A172 (cell line): ENCODE measurements at regions not wholly inside any gene's neighbourhood (a gene's known extent, or its start where the extent isn't known, plus 50 kb on each side); places are given as distances from the start of the nearest gene placed in this dataset.
A peak's percentile ranks its signal among the peaks of the same experiment; 100 is the strongest.
"Not testable (repeated sequence)": the region's sequence is repeated elsewhere in the genome, so short reads cannot be mapped to it uniquely, and the experiment has no call there.

Experiments used
- DNase-seq: peaks from one replicate; pipeline ENCODE4 v3.0.0-alpha.2; 2015; ENCODE audit warnings: low spot score

GRCh38 chr5:100694100-100694499 is 158.9 kb downstream of the FAM174A start:
- no peak for DNase-seq

DNA sequence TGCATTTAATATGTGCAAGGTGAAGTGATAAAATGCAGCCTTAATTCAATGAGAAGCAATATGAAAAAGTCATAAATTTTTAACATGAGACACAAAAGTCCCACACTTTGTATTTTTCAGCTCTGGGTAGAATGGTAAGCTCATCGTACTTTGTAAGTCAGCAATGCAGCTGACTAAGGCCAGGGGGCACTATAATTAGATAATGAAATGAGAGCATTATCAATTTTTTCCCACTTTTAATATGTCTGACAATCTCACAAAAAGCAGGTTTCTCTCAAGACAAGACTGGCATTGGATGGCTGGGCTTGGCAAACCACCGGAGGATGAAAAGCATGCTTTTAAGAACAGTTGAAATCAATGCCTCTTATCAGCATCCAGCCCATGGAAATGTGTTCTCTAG is 162.8 kb downstream of the FAM174A start:
- DNase-seq = no peak

GRCh38 chr5:100706776-100707175 is 171.6 kb downstream of the FAM174A start:
- DNase-seq = peak; percentile 30

DNA sequence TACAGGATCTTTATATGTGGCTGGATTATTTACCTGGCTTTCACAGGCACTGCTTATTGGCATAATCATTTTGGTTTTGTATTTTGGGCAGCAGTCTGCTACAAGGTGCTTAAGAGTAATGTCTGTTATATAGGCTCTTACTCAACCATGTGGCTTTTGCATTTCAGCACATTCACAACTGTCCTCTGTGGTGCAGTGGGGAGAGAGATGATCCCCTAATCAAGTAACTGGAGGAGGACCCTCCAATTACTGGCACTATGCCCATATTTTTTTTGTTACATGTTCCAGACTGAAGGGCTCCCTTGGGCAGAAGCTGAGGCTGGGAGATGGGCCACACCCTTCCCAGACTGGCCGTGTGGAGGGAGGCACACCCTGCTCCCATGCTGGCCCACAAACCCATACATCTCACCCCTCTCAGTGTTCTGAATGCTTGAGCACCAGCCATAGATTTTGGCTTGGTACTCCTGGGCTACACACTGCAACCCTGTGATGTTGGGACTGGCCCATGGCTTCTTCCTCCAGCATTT is 173.5 kb downstream of the FAM174A start:
- no peak for DNase-seq

DNA sequence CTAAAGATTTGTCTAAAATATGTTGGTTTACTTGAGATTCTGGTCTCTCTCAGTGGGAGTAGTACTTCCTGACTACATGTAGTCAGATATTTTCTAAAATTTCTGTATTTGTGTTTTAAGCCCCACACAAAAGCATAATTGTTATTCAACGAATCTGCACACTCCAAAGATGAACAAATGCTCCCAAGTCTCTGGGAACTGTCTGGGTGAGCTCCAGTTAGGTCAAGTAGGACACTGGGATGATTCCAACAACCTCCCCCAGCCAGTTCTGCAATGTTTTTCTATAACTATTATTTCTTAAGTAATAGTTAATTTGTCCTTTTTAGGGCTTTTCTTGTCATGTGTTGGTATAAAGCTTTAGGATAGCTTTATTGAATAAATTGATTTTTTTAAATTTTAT is 174.6 kb downstream of the FAM174A start:
- no peak for DNase-seq

DNA sequence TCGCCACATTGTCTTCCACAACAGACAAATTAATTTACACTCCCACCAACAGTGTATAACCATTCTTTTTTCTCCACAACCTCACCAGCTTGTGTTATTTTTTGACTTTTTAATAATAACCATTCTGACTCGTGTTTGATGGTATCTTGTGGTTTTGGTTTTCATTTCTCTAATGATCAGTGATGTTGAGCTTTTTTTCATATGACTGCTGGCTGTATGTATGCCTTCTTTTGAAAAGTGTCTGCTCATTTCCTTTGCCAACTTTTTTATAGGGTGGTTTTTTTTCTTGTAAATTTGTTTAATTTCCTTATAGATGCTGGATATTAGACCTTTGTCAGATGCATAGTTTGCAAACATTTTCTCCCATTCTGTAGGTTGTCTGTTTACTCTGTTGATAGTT is 179.6 kb downstream of the FAM174A start:
- DNase-seq = not testable (repeated sequence)

DNA sequence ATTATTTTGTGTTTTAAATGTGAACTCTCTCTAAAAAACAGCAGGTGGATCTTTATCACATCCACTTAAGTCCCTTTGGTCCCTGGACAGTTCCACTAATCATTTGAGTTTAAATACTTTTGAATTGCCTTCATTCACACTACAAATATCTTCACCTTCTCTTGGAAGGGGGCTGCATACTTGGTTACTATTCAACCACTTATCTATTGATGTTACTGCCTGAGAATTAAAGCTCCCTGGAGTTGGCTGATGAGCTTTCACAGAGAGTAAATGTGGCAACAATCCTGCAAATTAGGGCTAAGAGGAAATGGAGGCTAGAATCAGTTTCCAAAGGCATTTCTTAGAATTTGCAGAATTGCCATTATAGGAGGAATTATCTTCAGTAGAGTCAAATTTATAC is 180.4 kb downstream of the ST8SIA4 start:
- no peak for DNase-seq

GRCh38 chr5:100723229-100723628 is 179.9 kb downstream of the ST8SIA4 start:
- DNase-seq = no peak

DNA sequence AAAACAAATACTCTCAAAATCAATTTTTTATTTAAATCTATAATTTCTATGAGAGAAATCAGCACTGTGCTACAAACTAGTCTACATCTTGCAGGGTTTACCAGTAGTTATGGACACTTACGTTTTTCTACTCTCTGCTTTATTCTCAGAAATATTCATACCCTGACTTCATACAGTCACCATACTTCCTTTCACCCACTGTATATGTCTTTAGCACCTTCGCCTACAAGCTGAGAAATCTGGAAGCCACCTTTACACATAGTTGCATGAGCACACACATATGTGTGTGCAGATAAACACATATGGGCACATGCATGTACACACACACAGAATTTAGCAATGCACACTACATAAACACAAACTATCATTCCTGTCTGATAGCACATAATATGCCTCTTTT is 177.0 kb downstream of the ST8SIA4 start:
- DNase-seq = no peak

GRCh38 chr5:100731768-100732167 is 171.3 kb downstream of the ST8SIA4 start:
- peak; percentile 20 for DNase-seq

- no peak for DNase-seq
Observed at GRCh38 chr5:100746730-100747129, 156.4 kb downstream of the ST8SIA4 start.

GRCh38 chr5:100749771-100750284 is 153.3 kb downstream of the ST8SIA4 start:
- no peak for DNase-seq

DNA sequence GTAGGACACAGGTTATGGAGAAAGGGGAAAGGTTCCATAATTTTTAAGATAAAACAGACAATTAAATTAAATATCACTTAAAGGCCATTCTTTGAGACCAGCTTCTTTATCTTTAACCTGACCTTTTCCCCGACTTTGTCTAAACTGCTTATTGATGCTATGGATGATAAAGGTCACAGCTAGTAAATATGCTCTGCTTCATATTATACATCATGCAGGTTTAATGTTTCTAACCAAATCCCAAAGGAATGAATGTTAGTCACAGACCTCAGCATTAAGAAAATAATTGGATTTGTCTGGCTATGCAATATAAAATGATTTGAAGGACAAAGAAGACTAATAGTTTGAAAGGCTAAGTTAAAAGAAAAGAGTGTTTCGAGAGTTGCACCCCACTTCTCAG is 147.6 kb downstream of the ST8SIA4 start:
- no peak for DNase-seq
